ENCODE measurements at regions not wholly inside any gene's neighbourhood (a gene's known extent, or its start where the extent isn't known, plus 50 kb on each side); places are given as distances from the start of the nearest gene placed in this dataset.

DNA sequence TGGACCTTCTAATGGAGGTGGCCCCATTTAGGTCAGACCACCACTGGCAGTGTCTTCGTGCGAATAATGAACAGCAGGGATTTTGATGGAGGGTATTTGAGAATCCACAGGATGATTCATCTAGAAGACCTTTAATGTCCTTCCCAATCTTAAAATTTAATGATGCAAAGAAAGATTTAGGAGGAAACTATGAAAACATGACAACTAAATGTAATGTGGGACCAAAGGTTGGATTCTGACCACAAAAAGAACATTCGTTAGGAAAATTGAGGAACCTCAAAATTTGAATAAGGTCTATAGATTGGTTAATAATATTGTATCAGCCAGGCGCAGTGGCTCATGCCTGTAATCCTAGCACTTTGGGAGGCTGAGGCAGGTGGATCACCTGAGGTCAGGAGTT is 78.2 kb upstream of the TMPO start:
- TF ChIP-seq, protein P1, sequence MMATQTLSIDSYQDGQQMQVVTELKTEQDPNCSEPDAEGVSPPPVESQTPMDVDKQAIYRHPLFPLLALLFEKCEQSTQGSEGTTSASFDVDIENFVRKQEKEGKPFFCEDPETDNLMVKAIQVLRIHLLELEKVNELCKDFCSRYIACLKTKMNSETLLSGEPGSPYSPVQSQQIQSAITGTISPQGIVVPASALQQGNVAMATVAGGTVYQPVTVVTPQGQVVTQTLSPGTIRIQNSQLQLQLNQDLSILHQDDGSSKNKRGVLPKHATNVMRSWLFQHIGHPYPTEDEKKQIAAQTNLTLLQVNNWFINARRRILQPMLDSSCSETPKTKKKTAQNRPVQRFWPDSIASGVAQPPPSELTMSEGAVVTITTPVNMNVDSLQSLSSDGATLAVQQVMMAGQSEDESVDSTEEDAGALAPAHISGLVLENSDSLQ (IDR thresholded peaks at IDR 0.05), result no peak
- TF ChIP-seq, protein P2, sequence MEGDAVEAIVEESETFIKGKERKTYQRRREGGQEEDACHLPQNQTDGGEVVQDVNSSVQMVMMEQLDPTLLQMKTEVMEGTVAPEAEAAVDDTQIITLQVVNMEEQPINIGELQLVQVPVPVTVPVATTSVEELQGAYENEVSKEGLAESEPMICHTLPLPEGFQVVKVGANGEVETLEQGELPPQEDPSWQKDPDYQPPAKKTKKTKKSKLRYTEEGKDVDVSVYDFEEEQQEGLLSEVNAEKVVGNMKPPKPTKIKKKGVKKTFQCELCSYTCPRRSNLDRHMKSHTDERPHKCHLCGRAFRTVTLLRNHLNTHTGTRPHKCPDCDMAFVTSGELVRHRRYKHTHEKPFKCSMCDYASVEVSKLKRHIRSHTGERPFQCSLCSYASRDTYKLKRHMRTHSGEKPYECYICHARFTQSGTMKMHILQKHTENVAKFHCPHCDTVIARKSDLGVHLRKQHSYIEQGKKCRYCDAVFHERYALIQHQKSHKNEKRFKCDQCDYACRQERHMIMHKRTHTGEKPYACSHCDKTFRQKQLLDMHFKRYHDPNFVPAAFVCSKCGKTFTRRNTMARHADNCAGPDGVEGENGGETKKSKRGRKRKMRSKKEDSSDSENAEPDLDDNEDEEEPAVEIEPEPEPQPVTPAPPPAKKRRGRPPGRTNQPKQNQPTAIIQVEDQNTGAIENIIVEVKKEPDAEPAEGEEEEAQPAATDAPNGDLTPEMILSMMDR (IDR thresholded peaks at IDR 0.05 in 2 of 3, conservative IDR thresholded peaks at IDR 0.05 in 1 of 3; ENCODE audit: control insufficient read depth in 2 of 3, extremely low read depth in 1 of 3, insufficient read depth in 1 of 3, low read depth in 3 of 3, low read length in 3 of 3), result no peak
- TF ChIP-seq NR2C1 (IDR thresholded peaks at IDR 0.05) (no peak), TBL1XR1 (IDR thresholded peaks at IDR 0.05; ENCODE audit: low read depth, low read length) (no peak), RFX5 (IDR thresholded peaks at IDR 0.05; ENCODE audit: low read depth, low read length) (no peak), POLR2AphosphoS5 (IDR thresholded peaks at IDR 0.05; ENCODE audit: low read length) (no peak), POLR2A (IDR thresholded peaks at IDR 0.05; ENCODE audit: low read depth, low read length) (no peak), SREBF1 (IDR thresholded peaks at IDR 0.05; ENCODE audit: low read length) (no peak), FOXM1 (IDR thresholded peaks at IDR 0.05; ENCODE audit: low read depth, low read length) (no peak), YY1 (IDR thresholded peaks at IDR 0.05; ENCODE audit: low read depth, low read length) (no peak)
- TF ChIP-seq, protein P3, sequence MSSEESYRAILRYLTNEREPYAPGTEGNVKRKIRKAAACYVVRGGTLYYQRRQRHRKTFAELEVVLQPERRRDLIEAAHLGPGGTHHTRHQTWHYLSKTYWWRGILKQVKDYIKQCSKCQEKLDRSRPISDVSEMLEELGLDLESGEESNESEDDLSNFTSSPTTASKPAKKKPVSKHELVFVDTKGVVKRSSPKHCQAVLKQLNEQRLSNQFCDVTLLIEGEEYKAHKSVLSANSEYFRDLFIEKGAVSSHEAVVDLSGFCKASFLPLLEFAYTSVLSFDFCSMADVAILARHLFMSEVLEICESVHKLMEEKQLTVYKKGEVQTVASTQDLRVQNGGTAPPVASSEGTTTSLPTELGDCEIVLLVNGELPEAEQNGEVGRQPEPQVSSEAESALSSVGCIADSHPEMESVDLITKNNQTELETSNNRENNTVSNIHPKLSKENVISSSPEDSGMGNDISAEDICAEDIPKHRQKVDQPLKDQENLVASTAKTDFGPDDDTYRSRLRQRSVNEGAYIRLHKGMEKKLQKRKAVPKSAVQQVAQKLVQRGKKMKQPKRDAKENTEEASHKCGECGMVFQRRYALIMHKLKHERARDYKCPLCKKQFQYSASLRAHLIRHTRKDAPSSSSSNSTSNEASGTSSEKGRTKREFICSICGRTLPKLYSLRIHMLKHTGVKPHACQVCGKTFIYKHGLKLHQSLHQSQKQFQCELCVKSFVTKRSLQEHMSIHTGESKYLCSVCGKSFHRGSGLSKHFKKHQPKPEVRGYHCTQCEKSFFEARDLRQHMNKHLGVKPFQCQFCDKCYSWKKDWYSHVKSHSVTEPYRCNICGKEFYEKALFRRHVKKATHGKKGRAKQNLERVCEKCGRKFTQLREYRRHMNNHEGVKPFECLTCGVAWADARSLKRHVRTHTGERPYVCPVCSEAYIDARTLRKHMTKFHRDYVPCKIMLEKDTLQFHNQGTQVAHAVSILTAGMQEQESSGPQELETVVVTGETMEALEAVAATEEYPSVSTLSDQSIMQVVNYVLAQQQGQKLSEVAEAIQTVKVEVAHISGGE (CRISPR knock-in tag; IDR thresholded peaks at IDR 0.05), result no peak
